HCT116 (cell line): ENCODE measurements at regions not wholly inside any gene's neighbourhood (a gene's known extent, or its start where the extent isn't known, plus 50 kb on each side); places are given as distances from the start of the nearest gene placed in this dataset.

Source experiments
- ATAC-seq: fragments of 200-7000 bp; cut with Tn5 transposase; 2 replicates; pipeline ENCODE4 v1.9.1; 2020; ENCODE audit warnings: mild to moderate bottlenecking, moderate library complexity
- BruUV-seq: library from RNA; stranded (reverse); fragments of 400-500 nt; replicated peaks from 2 replicates; lab custom pipeline; 2021; lab: Mats Ljungman, UMichigan
- CTCF ChIA-PET: fragments of 300-600 bp; sonication (Branson Sonifier 250); formaldehyde crosslinking; loops from one replicate; lab custom pipeline; 2021; ENCODE audit warnings: antibody characterized with exemption; lab: Charles Lee
- POLR2A ChIA-PET: fragments of 300-600, 350-600 bp; sonication (Branson Sonifier 250); formaldehyde crosslinking; loops from one replicate; lab custom pipeline; 2021; ENCODE audit warnings: antibody characterized with exemption; lab: Charles Lee
- RAD21 ChIA-PET, 2 experiments: fragments of 300-600 bp; sonication (Branson Sonifier 250); formaldehyde crosslinking; loops; one replicate each; lab custom pipeline; 2023; ENCODE audit warnings: low total read pairs in 2 of 2; ENCODE audit not compliant: uncharacterized antibody in 2 of 2, unreplicated experiment in 2 of 2, low non-redundant PET in 1 of 2; lab: Charles Lee
- DNase-seq: peaks from one replicate; pipeline ENCODE4 v3.0.0-alpha.2; 2010; ENCODE audit warnings: low read depth, low spot score
- H2AFZ ChIP-seq: fragments of 200-600 bp; shearing (Covaris generic), sonication (generic); 2 replicates; pipeline ENCODE4 v1.6.1; 2017; ENCODE audit warnings: low read depth, mixed run types, mixed read lengths, antibody characterized with exemption, low read length; ENCODE audit not compliant: poor library complexity, severe bottlenecking
- H3K27ac ChIP-seq: 2 replicates; pipeline ENCODE4 v1.5.1; 2012; ENCODE audit warnings: low read depth, low read length
- H3K27me3 ChIP-seq: fragments of 200-600 bp; sonication (generic); 2 replicates; pipeline ENCODE4 v1.6.1; 2016; ENCODE audit warnings: mixed run types, low read length, mixed read lengths; ENCODE audit not compliant: insufficient read depth
- H3K36me3 ChIP-seq, 2 experiments: fragments of 200-500 bp in 1 of 2; fragments of 200-600 bp in 1 of 2; sonication (Bioruptor generic) in 1 of 2; sonication (generic) in 1 of 2; 2 replicates each; pipeline versions ENCODE4 v1.5.1 to v1.6.1; 2014 to 2016; ENCODE audit warnings: low read length in 2 of 2, inconsistent platforms in 1 of 2, mixed read lengths in 1 of 2, mixed run types in 1 of 2; ENCODE audit not compliant: insufficient read depth in 2 of 2, control insufficient read depth in 1 of 2
- H3K4me1 ChIP-seq, 2 experiments: fragments of 200-600 bp in 1 of 2; sonication (generic) in 1 of 2; 2 replicates each; pipeline versions ENCODE4 v1.5.1 to v1.6.1; 2012 to 2017; ENCODE audit warnings: low read length in 2 of 2, inconsistent platforms in 1 of 2, mild to moderate bottlenecking in 1 of 2, mixed read lengths in 1 of 2, mixed run types in 1 of 2, moderate library complexity in 1 of 2; ENCODE audit not compliant: insufficient read depth in 2 of 2, control insufficient read depth in 1 of 2
- H3K4me2 ChIP-seq: fragments of 200-600 bp; sonication (generic); 2 replicates; pipeline ENCODE4 v1.6.1; 2017; ENCODE audit warnings: mixed run types, low read length, mixed read lengths
- H3K4me3 ChIP-seq, 2 experiments: fragments of 200-600 bp in 1 of 2; sonication (generic) in 1 of 2; replicated peaks in 1 of 2; 2 replicates each; pipeline ENCODE4 v1.5.1; 2011 to 2016; ENCODE audit warnings: low read length in 2 of 2, control low read depth in 1 of 2, low read depth in 1 of 2, mild to moderate bottlenecking in 1 of 2, mixed read lengths in 1 of 2, mixed run types in 1 of 2
- H3K79me2 ChIP-seq: fragments of 200-600 bp; sonication (generic); 2 replicates; pipeline ENCODE4 v1.6.1; 2017; ENCODE audit warnings: mild to moderate bottlenecking, mixed run types, low read length, moderate library complexity, mixed read lengths; ENCODE audit not compliant: insufficient read depth
- H3K9ac ChIP-seq: fragments of 200-600 bp; sonication (generic); 2 replicates; pipeline ENCODE4 v1.6.1; 2016; ENCODE audit warnings: low read length, mixed read lengths
- H3K9me2 ChIP-seq: fragments of 200-600 bp; sonication (generic), shearing (Covaris generic); 2 replicates; pipeline ENCODE4 v1.6.1; 2017; ENCODE audit warnings: mixed run types, mild to moderate bottlenecking, moderate library complexity; ENCODE audit not compliant: insufficient read depth
- H3K9me3 ChIP-seq, 2 experiments: fragments of 200-500 bp in 1 of 2; fragments of 200-600 bp in 1 of 2; sonication (Bioruptor generic) in 1 of 2; sonication (generic) in 1 of 2; 2 replicates each; pipeline ENCODE4 v1.6.1; 2014 to 2017; ENCODE audit warnings: low read length in 2 of 2, mixed read lengths in 2 of 2, inconsistent platforms in 1 of 2, low read depth in 1 of 2, mild to moderate bottlenecking in 1 of 2, mixed run types in 1 of 2, moderate library complexity in 1 of 2; ENCODE audit not compliant: control insufficient read depth in 1 of 2, insufficient read depth in 1 of 2
- H4K20me1 ChIP-seq: fragments of 200-600 bp; sonication (generic), shearing (Covaris generic); 2 replicates; pipeline ENCODE4 v1.6.1; 2017; ENCODE audit warnings: mixed run types, mild to moderate bottlenecking, moderate library complexity; ENCODE audit not compliant: insufficient read depth
- CBX3 ChIP-seq: IDR thresholded peaks from 2 replicates; pipeline ENCODE4 v1.6.1; 2012; ENCODE audit warnings: low read depth
- CEBPB ChIP-seq: IDR thresholded peaks from 2 replicates; pipeline ENCODE4 v1.6.1; 2012; ENCODE audit warnings: low read depth
- EGR1 ChIP-seq: IDR thresholded peaks from 2 replicates; pipeline ENCODE4 v1.6.1; 2012; ENCODE audit warnings: low read depth
- ELF1 ChIP-seq: IDR thresholded peaks from 2 replicates; pipeline ENCODE4 v1.6.1; 2012; ENCODE audit warnings: low read depth, borderline replicate concordance
- EZH2 ChIP-seq: fragments of 200-600 bp; sonication (generic); IDR thresholded peaks from 2 replicates; pipeline ENCODE4 v1.6.1; 2017; ENCODE audit warnings: antibody characterized with exemption, mixed run types
- EZH2phosphoT487 ChIP-seq: fragments of 200-600 bp; IDR thresholded peaks from 2 replicates; pipeline ENCODE4 v1.6.1; 2018; ENCODE audit warnings: antibody characterized with exemption, borderline replicate concordance
- FOSL1 ChIP-seq: IDR thresholded peaks from 2 replicates; pipeline ENCODE4 v1.6.1; 2012; ENCODE audit warnings: low read depth
- POLR2A ChIP-seq: IDR thresholded peaks from 2 replicates; pipeline ENCODE4 v1.7.0; 2011; ENCODE audit warnings: borderline replicate concordance; ENCODE audit not compliant: insufficient read depth, insufficient read length; ENCODE audit errors: extremely low read depth
- RAD21 ChIP-seq: IDR thresholded peaks from 2 replicates; pipeline ENCODE4 v1.6.1; 2012; ENCODE audit warnings: low read depth, mild to moderate bottlenecking
- SP1 ChIP-seq: IDR thresholded peaks from 2 replicates; pipeline ENCODE4 v1.6.1; 2012; ENCODE audit warnings: low read depth
- SRF ChIP-seq: IDR thresholded peaks from 2 replicates; pipeline ENCODE4 v1.6.1; 2012; ENCODE audit warnings: low read depth
- YY1 ChIP-seq: IDR thresholded peaks from 2 replicates; pipeline ENCODE4 v1.6.1; 2011; ENCODE audit warnings: low read length, low read depth, moderate library complexity, mild to moderate bottlenecking; ENCODE audit not compliant: insufficient replicate concordance; ENCODE audit errors: extremely low read depth
- ZFX ChIP-seq: fragments of 450-650 bp; IDR thresholded peaks from 2 replicates; pipeline ENCODE4 v1.6.1; 2017
- ZNF274 ChIP-seq: fragments of 200-500 bp; sonication (Bioruptor generic); IDR thresholded peaks from 2 replicates; pipeline ENCODE4 v1.6.1; 2014; ENCODE audit warnings: mild to moderate bottlenecking, low read depth, low read length, inconsistent platforms
- intact Hi-C: fragments of 100-400 bp; cut with micrococcal nuclease; formaldehyde crosslinking; loops from 2 replicates; pipeline ENCODE4 v1.10.0; 2022
- TF ChIP-seq, protein P1 (sequence below), 3 experiments: fragments of 200-600 bp in 1 of 3; sonication (generic) in 1 of 3; IDR thresholded peaks in 2 of 3; conservative IDR thresholded peaks in 1 of 3; 2 replicates each; pipeline ENCODE4 v1.5.1; 2012 to 2017; ENCODE audit warnings: low read depth in 2 of 3, low read length in 2 of 3, antibody characterized with exemption in 1 of 3, borderline replicate concordance in 1 of 3, control low read depth in 1 of 3, mild to moderate bottlenecking in 1 of 3, mixed read lengths in 1 of 3, mixed run types in 1 of 3, moderate library complexity in 1 of 3; ENCODE audit not compliant: insufficient read depth in 1 of 3
- TF ChIP-seq, protein P2 (sequence below): IDR thresholded peaks from 2 replicates; pipeline ENCODE4 v1.6.1; 2012; ENCODE audit warnings: low read depth
- TF ChIP-seq, protein P3 (sequence below): IDR thresholded peaks from 2 replicates; pipeline ENCODE4 v1.6.1; 2011; ENCODE audit warnings: mild to moderate bottlenecking, low read length, moderate library complexity; ENCODE audit not compliant: insufficient replicate concordance; ENCODE audit errors: extremely low read depth
- TF ChIP-seq, protein P4 (sequence below): IDR thresholded peaks from 2 replicates; pipeline ENCODE4 v1.6.1; 2012
- TF ChIP-seq, protein P5 (sequence below): IDR thresholded peaks from 2 replicates; pipeline ENCODE4 v1.6.1; 2012

DNA sequence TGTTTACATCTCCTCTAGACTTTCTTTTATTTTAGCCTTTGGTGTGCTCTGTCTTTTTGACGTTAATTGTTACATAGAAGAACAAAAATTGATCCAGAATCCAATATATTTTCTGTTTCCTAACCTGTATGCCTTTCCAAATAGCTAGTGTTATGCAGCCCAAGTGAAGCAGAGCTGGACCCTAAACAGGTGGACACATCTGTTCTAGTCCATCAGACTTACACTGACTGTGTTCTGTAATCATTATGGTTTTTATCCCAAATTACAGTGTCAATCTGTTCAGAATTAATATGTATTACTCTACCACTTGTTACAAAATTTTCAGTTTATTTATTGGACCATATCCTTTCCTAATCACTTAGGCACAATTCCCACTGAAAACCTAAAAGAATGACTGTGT is 176.8 kb upstream of the FOXG1 start:
- H3K27ac ChIP-seq = no peak overlapping the region
- H3K4me2 ChIP-seq = no peak overlapping the region
- no peak overlapping the region for H2AFZ ChIP-seq
- no peak overlapping the region for H3K9ac ChIP-seq
- CTCF ChIA-PET = no interaction called here
- no peaks in the 10 kb centered on the region for H3K4me1 ChIP-seq
- no TSS peak for BruUV-seq
- H3K27me3 ChIP-seq = no peaks in the 10 kb centered on the region
- no peaks in the 10 kb centered on the region for H4K20me1 ChIP-seq
- no peaks in the 10 kb centered on the region for H3K9me2 ChIP-seq
- peaks cover 3 to 11% of the 10 kb centered on the region in 2 experiments; a peak in 2 of 4 replicates for H3K9me3 ChIP-seq
- POLR2A ChIA-PET = no interaction called here
- TF ChIP-seq ZFX = no peak
- no peak for TF ChIP-seq YY1
- no peak for TF ChIP-seq SRF
- no peak for TF ChIP-seq RAD21
- no peak for TF ChIP-seq EGR1
- no peak for TF ChIP-seq SP1
- TF ChIP-seq ZNF274 = no peak
- TF ChIP-seq, protein P1, sequence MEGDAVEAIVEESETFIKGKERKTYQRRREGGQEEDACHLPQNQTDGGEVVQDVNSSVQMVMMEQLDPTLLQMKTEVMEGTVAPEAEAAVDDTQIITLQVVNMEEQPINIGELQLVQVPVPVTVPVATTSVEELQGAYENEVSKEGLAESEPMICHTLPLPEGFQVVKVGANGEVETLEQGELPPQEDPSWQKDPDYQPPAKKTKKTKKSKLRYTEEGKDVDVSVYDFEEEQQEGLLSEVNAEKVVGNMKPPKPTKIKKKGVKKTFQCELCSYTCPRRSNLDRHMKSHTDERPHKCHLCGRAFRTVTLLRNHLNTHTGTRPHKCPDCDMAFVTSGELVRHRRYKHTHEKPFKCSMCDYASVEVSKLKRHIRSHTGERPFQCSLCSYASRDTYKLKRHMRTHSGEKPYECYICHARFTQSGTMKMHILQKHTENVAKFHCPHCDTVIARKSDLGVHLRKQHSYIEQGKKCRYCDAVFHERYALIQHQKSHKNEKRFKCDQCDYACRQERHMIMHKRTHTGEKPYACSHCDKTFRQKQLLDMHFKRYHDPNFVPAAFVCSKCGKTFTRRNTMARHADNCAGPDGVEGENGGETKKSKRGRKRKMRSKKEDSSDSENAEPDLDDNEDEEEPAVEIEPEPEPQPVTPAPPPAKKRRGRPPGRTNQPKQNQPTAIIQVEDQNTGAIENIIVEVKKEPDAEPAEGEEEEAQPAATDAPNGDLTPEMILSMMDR (IDR thresholded peaks at IDR 0.05 in 2 of 3, conservative IDR thresholded peaks at IDR 0.05 in 1 of 3; ENCODE audit: borderline replicate concordance in 1 of 3, insufficient read depth in 1 of 3, low read depth in 2 of 3, low read length in 2 of 3) = no peak
- TF ChIP-seq, protein P2, sequence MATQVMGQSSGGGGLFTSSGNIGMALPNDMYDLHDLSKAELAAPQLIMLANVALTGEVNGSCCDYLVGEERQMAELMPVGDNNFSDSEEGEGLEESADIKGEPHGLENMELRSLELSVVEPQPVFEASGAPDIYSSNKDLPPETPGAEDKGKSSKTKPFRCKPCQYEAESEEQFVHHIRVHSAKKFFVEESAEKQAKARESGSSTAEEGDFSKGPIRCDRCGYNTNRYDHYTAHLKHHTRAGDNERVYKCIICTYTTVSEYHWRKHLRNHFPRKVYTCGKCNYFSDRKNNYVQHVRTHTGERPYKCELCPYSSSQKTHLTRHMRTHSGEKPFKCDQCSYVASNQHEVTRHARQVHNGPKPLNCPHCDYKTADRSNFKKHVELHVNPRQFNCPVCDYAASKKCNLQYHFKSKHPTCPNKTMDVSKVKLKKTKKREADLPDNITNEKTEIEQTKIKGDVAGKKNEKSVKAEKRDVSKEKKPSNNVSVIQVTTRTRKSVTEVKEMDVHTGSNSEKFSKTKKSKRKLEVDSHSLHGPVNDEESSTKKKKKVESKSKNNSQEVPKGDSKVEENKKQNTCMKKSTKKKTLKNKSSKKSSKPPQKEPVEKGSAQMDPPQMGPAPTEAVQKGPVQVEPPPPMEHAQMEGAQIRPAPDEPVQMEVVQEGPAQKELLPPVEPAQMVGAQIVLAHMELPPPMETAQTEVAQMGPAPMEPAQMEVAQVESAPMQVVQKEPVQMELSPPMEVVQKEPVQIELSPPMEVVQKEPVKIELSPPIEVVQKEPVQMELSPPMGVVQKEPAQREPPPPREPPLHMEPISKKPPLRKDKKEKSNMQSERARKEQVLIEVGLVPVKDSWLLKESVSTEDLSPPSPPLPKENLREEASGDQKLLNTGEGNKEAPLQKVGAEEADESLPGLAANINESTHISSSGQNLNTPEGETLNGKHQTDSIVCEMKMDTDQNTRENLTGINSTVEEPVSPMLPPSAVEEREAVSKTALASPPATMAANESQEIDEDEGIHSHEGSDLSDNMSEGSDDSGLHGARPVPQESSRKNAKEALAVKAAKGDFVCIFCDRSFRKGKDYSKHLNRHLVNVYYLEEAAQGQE = no peak
- TF ChIP-seq, protein P3, sequence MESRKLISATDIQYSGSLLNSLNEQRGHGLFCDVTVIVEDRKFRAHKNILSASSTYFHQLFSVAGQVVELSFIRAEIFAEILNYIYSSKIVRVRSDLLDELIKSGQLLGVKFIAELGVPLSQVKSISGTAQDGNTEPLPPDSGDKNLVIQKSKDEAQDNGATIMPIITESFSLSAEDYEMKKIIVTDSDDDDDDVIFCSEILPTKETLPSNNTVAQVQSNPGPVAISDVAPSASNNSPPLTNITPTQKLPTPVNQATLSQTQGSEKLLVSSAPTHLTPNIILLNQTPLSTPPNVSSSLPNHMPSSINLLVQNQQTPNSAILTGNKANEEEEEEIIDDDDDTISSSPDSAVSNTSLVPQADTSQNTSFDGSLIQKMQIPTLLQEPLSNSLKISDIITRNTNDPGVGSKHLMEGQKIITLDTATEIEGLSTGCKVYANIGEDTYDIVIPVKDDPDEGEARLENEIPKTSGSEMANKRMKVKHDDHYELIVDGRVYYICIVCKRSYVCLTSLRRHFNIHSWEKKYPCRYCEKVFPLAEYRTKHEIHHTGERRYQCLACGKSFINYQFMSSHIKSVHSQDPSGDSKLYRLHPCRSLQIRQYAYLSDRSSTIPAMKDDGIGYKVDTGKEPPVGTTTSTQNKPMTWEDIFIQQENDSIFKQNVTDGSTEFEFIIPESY = no peak
- TF ChIP-seq ELF1 = no peak
- TF ChIP-seq, protein P4, sequence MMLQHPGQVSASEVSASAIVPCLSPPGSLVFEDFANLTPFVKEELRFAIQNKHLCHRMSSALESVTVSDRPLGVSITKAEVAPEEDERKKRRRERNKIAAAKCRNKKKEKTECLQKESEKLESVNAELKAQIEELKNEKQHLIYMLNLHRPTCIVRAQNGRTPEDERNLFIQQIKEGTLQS = no peak
- TF ChIP-seq FOSL1 = no peak
- TF ChIP-seq POLR2A = no peak
- TF ChIP-seq CBX3 = no peak
- no peak for TF ChIP-seq EZH2
- no peak for TF ChIP-seq EZH2phosphoT487
- TF ChIP-seq, protein P5, sequence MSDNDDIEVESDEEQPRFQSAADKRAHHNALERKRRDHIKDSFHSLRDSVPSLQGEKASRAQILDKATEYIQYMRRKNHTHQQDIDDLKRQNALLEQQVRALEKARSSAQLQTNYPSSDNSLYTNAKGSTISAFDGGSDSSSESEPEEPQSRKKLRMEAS = no peak
- no peak for TF ChIP-seq CEBPB
- H3K4me3 ChIP-seq = no peak overlapping the region
- H3K36me3 ChIP-seq = no peaks in the 10 kb centered on the region
- RAD21 ChIA-PET = no interaction called here
- ATAC-seq (no peak), DNase-seq (no peak)
- H3K79me2 ChIP-seq = no peaks in the 10 kb centered on the region
- intact Hi-C loops = no loop called here
